Keratinocyte (primary cell): ENCODE measurements at regions not wholly inside any gene's neighbourhood (a gene's known extent, or its start where the extent isn't known, plus 50 kb on each side); places are given as distances from the start of the nearest gene placed in this dataset.

Source experiments
- CTCF ChIP-seq, 3 experiments: IDR thresholded peaks in 1 of 3; conservative IDR thresholded peaks in 1 of 3; optimal IDR thresholded peaks in 1 of 3; 2 replicates in 2 of 3; 3 replicates in 1 of 3; pipeline versions ENCODE3 to v1.5.1; 2011; ENCODE audit warnings: low read length in 3 of 3, mild to moderate bottlenecking in 3 of 3, moderate library complexity in 2 of 3, control low read depth in 1 of 3, inconsistent platforms in 1 of 3; ENCODE audit not compliant: insufficient read depth in 2 of 3; ENCODE audit errors: extremely low read depth in 1 of 3
- EZH2 ChIP-seq: IDR thresholded peaks from one replicate; pipeline ENCODE4 v1.6.1; 2012; ENCODE audit warnings: inconsistent platforms, mild to moderate bottlenecking, low read length, moderate library complexity

- TF ChIP-seq CTCF (optimal IDR thresholded peaks at IDR 0.05 in 1 of 3, IDR thresholded peaks at IDR 0.05 in 1 of 3, conservative IDR thresholded peaks at IDR 0.05 in 1 of 3; ENCODE audit: extremely low read depth in 1 of 3, insufficient read depth in 2 of 3, low read length in 3 of 3) (no peak), EZH2 (no peak)
Observed at GRCh38 chr14:71225113-71225512, 317.9 kb downstream of the PCNX1 start.
